GM18499 (cell line): ENCODE measurements at regions not wholly inside any gene's neighbourhood (a gene's known extent, or its start where the extent isn't known, plus 50 kb on each side); places are given as distances from the start of the nearest gene placed in this dataset.

Source experiments
- ATAC-seq: cut with Tn5 transposase; IDR thresholded peaks from one replicate; pipeline ENCODE4 v1.9.1; 2021; ENCODE audit warnings: moderate number of reproducible peaks; ENCODE audit not compliant: insufficient read depth, unreplicated experiment

DNA sequence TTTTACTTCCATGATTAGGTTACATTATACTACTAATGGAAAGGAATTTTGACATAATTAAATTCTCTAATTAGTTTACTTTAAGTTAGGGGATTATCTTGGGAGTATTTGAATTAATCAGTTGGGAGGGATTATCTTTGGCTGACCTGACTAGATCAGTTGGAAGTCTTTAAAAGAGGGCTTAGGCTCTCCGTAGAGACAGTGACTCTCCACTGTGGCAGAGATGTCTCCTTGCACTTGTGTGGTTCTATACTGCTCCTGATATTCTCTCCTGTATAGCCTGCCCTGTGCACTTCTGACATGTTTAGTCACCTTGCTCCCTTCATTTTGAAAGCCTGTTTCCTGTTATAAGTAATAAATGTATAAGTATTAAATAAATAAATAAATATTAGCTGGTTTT, 1612.3 kb upstream of the PRR20A start:
- ATAC-seq = no peak

DNA sequence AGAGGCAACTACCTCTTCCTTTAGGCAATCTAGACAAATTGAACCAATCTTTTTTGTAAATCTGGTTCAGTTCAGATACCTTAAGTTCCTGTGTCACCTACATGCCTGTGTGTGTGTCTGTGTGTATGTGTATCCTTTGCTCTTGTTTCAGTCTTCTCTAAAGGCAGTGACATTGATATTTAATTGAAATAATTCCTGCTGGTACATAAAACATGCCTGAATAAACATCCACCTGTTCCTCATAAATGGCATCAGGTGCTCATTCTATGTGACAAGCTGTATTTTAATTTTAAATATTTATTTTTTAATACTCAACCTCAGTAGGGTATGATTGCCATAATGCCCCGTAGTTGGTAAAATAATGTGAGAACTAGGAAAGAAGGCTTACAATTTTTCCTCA, 1606.4 kb upstream of the PRR20A start:
- ATAC-seq = no peak

DNA sequence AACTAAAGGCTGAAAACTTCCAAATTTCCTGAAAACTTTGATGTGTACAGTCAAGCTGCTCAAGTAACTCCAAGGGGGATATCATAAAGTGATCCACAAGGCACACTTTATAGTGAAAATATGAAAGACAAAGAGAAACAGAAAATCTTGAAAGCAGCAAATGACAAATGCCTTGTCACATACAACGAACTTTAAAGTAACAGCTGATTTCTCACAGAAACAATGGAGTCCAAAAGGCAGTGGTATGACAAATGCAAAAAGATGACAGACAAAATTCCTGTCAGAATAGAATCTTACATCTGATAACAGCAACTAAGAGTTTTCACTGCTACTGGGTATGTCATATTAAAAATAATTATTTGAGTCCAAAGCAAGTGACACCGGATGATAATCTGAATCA, 1602.3 kb upstream of the PRR20A start:
- no peak for ATAC-seq

DNA sequence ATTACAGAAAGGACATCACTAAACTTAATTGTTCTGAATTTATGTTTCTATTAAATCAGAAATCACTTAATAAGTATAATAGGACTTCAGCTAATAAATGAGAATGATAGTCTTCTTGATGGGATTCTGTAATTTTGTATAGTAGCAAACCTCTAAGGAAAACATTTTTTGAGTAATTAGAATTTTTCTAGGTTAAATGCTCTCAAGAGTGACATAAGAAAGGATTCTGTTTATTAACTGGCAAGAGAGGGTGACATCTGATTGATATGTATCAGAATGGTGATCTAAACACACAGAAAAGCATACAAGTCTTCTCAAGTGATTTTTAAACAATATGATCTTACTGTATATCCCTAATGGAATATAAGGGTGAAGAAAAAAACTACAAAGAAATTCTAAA, 1597.7 kb upstream of the PRR20A start:
- ATAC-seq = no peak

DNA sequence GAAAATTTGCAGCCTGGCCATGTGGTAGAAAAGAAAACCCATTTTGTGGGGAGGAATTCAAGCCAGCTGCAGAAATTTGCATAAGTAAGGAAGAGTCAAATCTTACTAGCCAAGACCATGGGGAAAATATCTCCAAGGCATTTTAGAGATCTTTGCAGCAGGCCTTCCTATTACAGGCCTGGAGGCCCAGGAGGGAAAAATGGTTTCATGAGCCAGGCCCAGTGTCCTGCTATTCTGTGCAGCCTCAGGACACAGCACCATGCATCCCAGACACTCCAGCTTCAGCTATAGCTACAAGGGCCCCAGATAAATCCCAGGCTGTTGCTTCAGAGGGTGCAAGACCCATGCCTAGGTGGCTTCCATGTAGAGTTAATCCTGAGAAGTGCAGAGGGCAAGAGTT, 1590.1 kb upstream of the PRR20A start:
- no peak for ATAC-seq

DNA sequence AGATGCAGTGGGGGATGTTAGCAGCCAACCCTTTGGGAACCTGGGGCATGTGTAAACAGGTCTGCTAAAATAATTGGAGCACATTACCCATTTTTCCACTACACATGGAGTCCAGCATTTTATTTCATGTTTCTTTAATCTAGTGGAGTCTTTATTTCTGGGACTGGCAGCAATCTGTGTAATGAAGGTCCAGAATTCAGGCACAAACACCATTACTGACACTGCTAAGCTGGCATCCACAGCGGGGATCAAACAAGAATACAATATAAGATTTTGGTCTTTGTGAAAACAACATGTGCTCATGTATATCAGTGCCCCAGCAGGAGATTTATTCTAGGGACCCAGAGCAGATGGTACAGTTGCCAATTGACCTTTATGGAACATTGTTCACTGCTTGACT, 1587.0 kb upstream of the PRR20A start:
- ATAC-seq = no peak

DNA sequence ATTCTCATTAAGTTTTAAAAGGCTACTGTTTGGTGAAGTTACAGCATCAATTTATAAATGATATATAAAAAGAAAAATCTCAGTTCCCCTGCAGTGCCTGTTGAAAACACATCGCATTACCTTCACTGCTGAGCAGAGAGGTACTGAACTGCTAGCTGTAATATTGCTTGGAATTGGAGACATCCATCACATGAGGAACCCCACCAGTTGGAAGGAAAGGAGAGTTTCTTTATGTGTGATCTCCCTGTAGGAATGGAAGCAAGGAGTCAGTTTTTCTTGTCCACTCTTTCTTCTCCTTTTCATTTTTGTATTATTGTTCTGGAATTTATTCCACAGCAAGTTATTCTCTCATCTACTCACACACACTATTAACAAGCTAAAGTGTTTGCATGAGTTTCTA, 1586.0 kb upstream of the PRR20A start:
- ATAC-seq = no peak

DNA sequence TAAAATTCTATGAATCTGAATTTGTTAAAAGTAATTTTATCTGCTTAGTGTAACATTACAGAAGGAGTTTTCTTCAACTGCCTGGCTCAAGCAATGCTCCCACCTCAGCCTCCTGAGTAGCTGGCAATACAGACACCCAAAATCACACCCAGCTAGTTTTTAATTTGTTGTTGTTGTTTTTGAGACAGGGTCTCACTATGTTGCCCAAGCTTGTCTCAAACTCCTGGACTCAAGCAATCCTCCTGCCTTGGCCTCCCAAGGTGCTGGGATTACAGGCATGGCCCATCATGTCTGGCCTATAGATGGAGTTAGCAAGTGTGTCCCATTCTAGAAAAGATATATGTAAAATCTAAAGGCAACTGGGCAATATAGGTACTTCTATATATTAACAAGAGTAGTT, 1580.4 kb upstream of the PRR20A start:
- ATAC-seq = no peak

DNA sequence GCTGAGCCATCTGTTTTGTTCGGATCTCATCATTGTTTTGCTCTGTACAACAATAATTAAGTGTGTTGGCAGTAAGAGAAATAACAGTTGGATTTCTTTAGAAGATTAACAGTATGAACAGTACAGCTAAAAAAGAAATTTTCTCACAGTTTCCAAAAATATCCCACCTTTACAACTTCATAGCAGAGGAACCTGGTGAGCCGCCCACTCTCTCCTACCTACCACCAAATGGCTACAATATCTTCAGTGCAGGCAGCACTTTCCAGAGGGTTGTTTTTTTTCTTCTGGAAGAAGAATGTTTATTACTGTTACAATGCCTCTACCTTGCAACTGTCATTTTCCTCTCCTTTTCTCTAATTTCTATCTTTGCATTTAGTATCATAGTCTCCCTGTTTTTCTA, 1577.5 kb upstream of the PRR20A start:
- no peak for ATAC-seq

DNA sequence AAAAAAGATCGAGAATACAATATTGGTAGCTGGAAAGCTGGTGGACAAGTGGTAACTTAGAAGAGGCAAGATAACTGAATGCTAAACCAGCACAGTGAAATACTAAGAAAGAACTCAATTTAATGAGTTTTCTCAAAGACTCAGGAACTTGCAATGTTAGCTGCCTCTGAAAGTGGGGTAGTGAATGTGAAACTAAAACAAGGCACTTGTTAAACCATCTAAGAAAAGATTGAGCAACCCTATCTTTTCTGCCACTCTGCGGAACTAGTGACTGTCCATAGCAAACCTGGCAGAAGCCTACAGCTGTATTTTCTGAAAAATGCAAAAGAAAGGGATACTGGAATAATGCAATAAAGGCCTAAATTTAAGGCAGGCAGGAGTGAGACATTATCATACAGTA, 1574.4 kb upstream of the PRR20A start:
- ATAC-seq = no peak

DNA sequence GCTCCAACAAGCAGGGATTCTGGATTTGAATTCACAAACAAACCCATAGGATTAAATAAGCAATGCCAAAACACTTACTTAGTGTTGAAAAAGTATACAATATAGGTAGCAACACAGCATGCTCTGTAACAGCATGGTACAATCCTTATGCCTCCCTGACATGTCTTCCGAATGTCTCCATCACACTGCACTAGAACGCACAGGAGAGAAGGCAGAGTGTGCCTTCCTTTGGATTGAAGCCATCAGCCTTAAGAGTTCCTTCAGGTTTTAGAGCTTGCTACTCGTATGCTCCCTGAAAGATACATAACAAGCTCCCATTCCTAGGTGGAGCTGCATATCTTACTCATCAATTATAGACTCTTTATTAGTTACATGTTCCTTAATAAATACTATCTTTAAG, 1573.9 kb upstream of the PRR20A start:
- no peak for ATAC-seq

DNA sequence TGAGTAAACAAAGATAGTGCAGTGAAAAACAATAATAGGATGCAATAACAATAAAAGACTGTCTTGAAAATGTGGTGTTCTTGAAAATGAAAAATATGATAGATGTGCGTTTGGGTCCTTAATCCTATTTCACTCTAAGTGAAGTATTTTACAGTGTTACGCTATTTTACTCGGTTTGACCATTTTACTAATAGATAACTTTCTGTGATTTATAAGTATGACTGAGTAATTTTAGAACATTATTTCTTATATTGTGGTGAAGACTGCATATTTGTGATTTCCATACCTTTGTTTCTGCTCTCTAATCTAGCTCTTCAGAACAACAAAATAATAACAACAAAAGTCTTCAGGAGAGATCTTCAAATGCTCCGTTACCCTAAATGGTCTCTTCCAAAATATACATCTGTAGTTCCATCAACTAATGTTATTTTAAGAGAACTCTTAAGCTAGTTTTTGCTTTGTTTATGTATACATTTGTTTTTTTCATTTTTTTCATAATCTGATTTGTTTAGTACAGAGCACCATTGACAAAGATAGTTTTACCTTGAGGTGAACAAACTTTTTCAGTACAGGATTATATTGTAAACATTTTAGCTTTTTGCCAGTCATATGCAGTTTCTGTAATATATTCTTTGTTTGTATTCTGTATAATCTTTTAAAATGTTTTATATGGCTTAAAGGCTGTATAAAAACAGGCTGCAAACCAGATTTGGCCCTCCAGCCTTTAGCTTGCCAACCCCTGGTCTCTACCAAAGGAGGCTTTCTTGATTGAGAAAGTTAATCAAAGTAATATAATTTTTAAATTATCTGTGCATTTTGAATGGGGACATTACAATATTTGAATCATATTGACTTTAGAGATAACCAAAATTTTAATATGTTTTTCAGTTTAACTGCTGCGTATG, 1572.7 kb upstream of the PRR20A start:
- no peak for ATAC-seq

DNA sequence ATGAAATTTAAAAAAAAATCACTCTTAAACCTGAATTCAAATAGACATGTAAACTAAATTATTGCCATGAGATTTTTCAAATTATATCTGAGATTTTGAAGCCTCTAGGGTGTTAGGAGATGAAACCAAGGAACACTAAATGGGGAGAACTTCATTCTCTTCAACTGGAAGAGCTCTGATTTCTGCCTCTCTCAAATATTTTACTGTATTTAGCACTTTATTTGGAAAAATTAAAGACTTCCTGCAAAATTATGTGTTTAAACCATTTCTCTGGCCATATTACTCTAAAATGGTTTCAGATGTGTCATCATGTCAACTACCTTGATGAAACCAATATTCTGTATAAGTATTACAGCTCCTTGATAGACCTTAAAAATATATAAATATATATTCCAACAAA, 1571.6 kb upstream of the PRR20A start:
- ATAC-seq = no peak

DNA sequence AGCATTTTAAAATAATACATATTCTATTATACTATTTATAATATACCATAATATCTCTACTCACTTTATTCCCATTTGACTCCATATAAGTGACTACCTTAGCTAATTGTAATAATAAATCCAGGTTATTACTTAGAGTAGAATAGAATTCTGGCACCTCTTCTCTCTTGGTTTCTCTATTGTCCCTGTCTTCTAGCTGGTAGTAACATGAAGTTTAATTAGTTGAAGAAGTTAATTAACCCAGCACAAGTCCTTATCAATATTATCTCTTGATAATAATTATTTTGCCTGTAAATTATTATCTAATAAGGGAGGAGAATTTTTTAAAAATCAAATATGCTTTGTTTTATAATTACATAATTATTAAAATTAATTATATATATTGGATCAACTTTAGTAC, 1571.2 kb upstream of the PRR20A start:
- no peak for ATAC-seq

DNA sequence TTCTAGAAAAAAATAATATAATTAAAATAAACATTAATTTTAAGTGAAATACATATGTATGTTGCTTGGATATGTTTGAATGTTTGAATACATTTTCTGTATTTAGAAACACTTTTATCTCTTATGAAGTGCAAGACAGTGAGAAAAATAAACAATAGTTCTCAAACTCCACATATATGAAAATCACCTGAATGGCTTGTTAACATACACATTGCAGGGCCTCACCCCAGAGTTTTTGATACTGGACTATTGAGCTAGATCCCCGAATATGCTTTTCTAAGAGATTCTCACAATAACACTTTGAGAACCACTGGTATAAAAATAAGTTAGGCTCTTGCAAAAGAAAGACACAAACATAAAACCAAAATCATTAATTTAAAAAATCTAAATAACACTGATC, 1570.3 kb upstream of the PRR20A start:
- no peak for ATAC-seq

DNA sequence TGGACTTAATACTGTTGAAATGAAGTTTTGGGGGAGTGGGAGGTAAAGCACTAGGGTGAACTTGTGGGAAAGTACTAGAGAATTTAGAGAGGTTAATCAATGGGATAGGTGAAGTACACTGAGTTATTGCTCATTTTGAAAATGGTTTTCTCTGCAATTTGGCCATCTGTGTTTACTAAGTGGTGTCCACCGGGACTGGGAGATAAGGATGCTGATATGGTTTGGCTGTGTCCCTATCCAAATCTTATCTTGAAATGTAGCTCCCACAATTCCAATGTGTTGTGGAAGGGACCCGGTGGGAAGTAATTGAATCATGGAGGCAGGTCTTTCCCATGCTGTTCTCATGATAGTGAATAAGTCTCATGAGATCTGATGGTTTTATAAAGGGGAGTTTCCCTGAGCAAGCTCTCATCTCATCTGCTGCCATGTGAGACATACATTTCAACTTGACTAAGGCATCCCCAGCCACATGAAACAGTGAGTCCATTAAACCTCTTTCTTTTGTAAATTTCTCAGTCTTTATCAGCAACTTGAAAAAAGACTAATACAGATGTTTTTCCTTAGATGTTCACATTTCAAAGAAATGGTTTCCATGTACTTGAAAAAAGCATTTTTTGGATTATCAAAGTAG, 1569.4 kb upstream of the PRR20A start:
- ATAC-seq = no peak

DNA sequence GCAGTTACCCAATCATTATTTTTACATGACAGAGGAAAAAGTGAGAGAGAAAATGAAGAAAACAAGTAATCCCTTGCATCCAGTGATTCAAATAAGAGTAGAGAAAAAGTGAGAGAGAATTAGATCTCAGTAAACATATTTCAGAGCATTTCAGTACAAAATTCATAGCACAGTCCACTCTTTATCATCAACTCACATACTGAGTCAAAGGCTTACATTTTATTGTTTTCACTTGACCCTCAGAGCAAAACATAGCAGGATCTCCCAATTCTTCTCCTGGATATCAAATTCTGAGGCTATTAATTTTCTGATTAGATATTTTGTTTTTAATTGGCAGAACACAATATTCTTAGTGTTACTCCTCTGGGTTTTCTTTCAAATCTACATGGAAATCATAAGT, 1568.3 kb upstream of the PRR20A start:
- ATAC-seq = no peak

DNA sequence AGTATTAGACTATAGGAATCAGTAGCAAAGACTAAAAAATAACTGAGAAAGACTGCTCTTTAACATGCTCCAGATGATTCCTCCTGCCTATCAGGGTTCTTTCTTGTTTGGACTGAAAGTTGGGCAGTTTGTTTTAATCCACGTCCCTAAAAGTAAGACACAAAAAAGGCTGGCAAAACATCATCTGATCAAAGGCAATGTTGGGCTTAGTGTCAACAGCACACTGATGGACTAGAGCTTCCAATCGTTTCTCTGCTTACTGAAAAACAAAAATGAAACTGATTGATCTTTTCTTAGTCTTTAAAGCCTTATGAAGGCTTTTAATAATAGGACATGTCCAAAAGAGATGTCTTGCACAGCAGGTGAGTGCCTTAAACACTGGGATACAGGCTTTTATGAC, 1567.9 kb upstream of the PRR20A start:
- ATAC-seq = no peak

DNA sequence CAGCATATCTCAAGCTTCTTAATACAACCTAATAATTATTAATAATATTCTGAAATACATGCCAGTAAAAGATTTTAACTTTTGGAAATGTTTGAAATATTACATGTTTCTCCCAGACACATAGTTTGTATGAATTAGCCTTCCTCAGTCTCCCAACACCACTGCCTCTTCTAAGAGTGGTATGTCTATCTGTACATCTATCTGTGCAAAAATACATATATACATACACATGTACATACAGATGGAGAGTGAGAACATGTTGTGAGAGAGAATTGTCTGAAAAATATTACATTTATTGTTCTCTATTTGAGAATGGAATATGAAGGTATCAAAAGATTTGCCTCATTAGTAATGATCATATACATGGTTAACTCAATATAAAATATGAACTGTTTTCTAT, 1567.2 kb upstream of the PRR20A start:
- no peak for ATAC-seq

DNA sequence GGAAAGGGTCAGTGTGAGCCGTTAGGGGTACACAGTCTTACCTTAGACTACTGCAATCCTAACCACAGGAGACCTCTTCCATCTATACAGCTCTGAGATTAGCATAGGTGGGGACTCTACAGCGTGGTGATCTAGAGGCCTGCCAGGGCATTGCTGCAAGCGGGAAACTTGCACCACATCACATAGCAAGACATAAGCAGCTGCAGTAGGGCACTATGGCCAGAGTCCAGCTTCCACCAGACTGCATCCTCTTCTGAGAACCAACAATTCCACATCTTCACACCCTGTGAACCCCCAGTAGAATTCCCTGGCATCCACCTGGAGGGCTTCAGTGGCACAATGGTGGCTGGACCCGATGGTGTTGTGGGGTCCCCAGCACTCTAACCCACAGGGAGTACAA, 1564.3 kb upstream of the PRR20A start:
- no peak for ATAC-seq

DNA sequence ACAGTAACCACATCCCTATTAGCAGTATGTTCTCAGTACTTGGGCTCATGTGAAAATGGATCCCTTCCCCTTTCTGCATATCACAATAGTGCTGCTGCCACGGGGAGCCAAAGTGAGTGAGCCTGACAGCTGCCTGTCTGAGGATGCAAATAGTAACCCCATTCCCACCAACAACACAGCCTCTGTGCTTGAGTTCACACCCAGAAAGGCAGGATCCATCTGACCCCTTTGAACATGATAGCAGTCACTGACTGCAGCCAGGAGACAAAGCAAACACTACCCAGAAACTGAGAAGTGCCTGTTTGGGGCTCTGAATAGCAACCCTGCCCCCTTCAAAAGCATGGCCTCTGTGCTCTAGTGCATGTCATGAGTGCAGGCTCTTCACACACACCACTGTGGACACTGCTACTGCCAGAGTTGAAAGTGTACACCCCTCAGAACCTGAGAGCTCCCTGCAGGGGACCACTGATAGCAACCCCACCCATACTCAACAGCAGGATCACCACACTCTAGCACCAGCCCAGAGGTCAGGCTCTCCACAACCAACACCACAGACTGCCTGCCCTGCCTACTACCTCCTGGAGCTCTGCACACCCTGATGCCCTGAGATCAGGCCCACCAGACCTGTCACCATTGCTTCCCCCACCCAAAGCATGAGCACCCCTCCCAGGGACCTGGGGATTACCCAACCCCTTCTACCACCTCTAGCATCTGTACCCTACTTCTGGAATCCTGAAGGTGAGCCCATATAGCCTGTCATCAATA, 1563.5 kb upstream of the PRR20A start:
- ATAC-seq = no peak
